Fibroblast of the aortic adventitia (primary cell): ENCODE measurements at regions not wholly inside any gene's neighbourhood (a gene's known extent, or its start where the extent isn't known, plus 50 kb on each side); places are given as distances from the start of the nearest gene placed in this dataset.

Source experiments
- DNase-seq: peaks from one replicate; pipeline ENCODE4 v3.0.0-alpha.2; 2010; ENCODE audit warnings: low read depth
- H3K4me3 ChIP-seq: 2 replicates; pipeline ENCODE4 v1.5.1; 2011; ENCODE audit warnings: low read depth, mild to moderate bottlenecking, control low read depth, low read length, moderate library complexity
- CTCF ChIP-seq: IDR thresholded peaks from 2 replicates; pipeline ENCODE4 v1.5.1; 2011; ENCODE audit warnings: mild to moderate bottlenecking, low read length, control low read depth, inconsistent platforms; ENCODE audit not compliant: insufficient read depth

DNA sequence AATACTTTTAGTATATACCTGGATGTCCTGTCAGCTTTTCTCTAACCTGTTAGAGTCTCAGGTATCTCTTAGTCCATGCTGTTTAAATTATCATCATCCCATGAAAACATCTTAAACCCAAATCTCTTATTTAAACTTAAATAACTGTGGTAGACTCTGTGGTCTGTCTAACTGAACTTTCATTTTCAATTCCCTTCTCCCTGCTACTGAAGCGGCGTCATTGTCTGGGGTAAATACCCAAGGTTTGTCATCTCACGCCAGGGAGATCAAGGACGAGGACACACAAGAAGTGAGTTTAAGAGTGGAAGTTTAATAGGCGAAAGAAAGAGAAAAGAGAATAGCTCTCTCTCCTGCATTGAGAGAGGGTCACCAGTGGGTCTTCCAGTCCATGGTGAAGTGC lies 804.4 kb upstream of the CELF2 start:
- no peak overlapping the region for H3K4me3 ChIP-seq
- TF ChIP-seq CTCF, result no peak
- no peak for DNase-seq

DNA sequence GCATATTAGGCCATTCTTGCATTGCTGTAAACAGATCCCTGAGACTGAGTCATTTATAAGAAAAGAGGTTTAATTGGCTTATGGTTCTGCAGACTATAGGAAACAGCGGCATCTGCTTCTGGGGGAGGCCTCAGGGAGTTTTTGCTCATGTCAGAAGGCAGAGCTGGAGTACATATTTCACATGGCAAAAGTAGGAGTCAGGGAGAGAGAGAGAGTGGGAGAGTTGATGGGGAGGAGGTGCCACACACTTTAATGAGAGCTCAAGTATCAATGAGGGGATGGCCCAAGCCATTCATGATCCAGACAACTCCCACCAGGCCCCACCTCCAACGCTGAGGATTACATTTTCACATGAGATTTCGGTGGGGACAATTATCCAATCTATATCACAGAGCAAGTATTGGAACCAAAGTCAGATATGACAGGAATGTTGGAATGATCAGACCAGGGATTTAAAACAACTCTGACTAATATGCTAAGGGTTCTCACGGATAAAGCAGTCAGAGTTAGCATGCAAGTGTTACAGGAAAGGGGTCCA lies 795.3 kb upstream of the CELF2 start:
- peak; percentile 0 for DNase-seq
- no peak overlapping the region for H3K4me3 ChIP-seq
- no peak for TF ChIP-seq CTCF

DNA sequence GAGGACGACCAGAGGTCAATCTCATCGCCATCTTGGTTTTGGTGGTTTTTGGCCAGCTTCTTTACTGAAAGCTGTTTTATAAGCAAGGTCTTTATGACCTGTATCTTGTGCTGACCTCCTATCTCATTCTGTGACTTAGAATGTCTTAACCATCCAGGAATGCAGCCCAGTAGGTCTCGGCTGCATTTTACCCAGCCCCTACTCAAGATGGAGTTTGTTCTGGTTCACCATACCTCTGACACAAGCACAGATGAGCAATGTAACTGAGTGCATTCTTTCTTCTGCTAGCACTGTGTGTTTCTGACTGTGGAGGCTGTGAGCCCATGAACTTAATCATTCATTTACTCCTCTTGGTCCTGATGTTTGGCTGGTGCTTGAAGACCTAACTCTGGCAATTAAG lies 794.5 kb upstream of the CELF2 start:
- DNase-seq, result no peak
- H3K4me3 ChIP-seq, result no peak overlapping the region
- no peak for TF ChIP-seq CTCF

DNA sequence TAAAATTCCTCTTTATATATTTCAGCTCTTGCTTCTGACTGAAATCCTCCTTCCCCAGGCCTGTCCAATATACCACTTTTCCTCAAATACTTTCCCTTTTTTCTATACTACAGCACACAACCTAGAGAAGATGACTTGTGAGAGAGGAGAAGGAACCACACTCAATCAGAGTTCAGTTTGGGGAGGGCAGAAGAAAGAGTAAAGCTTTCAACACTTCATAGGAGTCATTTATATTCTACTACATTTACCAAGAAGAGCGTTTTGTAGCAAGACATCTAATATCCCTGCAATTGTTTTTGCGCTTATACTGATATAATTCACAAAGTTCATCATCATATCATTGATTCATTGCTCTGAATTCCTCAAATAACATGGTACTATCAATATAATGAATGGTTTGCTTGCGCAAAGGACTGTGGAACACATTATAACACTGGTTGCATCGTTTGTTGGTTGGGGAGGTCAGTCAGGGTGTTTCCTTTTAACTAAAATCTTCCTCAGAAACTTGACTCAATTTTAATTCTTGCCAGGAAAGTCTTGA lies 792.5 kb upstream of the CELF2 start:
- no peak for TF ChIP-seq CTCF
- no peak for DNase-seq
- no peak overlapping the region for H3K4me3 ChIP-seq

DNA sequence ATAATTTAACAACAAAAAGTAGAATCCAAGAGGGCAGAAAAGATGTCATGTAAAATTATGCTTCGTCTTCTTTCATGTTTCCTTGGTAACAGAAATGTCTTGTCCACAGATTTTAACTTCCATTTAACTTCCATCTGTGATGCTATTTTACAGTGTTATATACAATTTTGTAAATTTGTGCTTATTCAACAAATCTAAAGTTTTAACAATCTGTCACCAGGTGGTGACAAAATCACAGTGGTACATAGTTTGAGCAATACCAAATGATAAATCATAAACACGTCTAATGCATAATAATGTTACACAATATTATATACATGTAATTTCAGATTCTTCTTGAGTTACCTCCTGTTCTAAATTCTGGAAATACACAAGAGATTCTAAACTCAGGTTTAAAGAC lies 784.4 kb upstream of the CELF2 start:
- DNase-seq, result peak; percentile 0
- no peak for TF ChIP-seq CTCF
- no peak overlapping the region for H3K4me3 ChIP-seq

DNA sequence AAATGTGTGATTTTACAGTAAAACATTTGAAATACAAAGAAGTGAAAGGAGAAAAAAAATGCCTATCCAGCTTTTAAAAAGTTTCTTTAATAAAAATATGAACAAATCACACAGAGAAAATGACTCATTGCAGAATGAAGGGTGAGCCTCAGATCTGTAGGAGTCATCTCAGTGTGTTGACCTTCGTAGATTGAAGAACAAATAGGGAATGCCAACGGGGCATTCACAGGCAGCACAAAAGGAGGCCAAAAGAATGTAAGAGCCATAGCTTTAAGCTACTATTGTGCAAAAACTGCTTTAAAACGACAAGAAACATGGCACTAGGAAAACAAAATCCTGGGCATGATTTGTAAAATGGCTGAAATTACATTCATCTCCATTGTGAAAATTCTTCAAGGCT lies 782.7 kb upstream of the CELF2 start:
- DNase-seq, result no peak
- no peak overlapping the region for H3K4me3 ChIP-seq
- no peak for TF ChIP-seq CTCF

GRCh38 chr10:10247585-10247984 lies 770.1 kb upstream of the CELF2 start:
- DNase-seq, result no peak

More at GRCh38 chr10:10247585-10247984, 770.1 kb upstream of the CELF2 start:
- no peak overlapping the region for H3K4me3 ChIP-seq
- TF ChIP-seq CTCF, result no peak
